ENCODE measurements at regions not wholly inside any gene's neighbourhood (a gene's known extent, or its start where the extent isn't known, plus 50 kb on each side); places are given as distances from the start of the nearest gene placed in this dataset.

DNA sequence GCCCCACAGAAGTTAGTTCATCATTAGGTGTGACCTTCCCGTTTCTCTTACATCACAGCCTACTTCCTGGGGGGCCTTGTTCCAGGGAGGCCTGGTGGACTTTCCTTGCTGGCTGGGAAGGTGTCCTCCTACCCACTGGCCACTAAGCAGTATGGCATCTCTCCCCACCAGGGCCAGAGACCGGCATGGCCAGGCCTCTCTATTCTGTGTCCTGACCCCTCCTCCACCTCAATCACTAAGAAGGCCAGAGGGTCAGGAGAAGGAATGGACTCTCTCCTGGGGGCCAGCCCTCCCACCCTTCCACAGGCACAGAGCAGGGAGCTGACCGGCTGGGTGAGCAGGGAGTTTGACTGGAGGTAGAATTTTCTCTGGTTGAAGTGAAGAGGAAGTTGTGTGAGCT lies 81.9 kb downstream of the PJA1 start:
- DNase-seq = no peak

DNA sequence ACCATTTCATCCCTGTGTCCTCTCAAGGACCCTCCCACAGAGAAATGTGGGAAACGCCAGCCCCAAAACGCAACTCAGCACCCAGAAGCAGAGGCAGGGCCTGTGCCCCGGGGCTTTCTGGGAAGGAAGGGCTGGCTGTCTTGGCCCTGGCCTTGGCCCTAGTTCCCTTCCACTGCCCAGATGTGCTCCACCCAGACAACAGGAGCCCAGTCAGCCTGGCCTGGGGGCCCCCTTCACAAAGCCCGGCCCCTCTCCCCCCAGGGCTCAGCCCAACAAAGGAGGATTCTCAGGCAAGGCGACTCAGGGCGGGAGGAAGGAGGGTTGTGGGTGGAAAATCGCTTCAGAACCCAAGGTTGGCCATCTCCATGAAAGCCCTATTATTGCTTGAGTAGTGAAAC lies 82.5 kb downstream of the PJA1 start:
- DNase-seq = no peak

DNA sequence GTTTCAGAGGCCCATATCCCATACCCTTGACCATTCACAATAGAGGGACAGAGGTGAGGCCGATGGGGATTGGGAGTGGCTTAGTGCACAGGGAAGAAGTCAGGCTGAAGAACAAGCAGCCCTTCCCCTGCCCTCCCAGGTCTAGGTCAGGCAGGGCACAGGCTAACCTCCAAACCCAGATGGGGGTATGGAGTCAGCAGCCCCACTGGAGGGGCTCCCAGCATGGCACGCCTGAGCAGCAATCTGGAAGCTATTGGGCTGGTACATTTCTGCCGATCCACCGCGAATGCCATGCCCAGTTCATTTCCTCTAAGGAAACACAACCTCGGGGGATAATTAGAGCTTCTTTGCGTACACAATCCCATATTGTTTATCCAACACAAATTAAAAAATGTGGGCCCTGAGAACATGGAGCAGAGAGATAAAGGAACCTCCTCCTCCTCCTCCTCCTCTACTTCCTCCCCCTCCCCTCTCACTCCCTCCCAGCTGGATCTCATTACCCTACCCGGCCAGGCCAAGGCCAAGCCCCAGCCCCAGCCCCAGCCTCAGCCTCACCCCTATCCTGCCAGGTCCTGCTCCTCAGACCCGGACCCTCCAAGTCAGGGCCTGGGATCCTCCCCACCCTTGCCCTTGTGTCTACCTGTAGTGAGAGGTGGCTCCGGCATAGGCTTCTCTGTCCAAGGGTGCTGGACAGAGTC lies 83.0 kb downstream of the PJA1 start:
- DNase-seq = no peak

DNA sequence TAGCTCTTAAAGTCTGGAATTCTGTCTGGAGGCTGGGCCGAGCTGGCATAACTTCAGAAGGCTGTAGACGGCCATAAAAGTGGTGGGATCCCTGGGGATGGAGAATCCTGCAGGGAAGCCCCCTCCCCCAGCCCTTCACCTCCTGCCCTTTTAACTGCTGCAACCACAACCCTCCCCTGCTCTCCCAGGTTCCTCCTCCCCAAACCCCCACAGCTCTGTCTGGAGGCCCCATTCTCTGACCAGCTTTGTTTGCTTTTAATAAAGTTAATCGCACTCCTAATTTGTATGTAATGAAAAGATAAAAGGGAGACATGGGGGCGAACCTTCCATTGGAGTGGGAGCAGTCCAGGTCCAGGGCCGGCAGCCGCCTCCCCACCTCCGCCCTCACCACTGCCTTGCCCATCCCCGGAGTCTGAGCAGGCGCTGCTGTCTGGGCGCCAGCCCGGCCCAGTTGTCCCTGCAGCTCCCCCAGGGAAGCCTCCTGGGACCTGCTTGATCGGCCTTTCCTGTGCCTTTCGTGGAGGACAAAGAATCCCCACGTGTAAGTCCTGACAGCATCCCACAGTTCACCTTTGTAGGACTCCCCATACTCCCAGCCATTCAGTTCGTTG lies 84.3 kb downstream of the PJA1 start:
- DNase-seq = no peak

DNA sequence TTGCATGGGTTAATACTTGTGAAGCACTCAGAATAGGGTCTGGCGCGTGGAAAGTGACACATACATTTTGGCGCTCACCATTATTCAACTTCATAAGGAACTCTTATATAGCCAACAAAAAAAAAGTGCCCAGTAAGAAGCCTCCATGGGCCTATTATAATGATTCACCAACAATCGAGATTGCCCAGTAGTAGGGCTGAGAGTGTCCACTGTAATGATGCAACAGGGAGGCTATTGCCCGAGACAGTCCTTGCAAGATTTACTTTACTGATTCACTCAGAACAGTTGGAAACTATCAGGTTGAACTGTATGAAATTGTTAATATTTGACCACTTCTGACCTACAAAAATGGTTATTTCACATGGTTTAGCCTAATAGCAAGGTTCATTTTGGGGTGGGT lies 86.0 kb downstream of the PJA1 start:
- no peak for DNase-seq

DNA sequence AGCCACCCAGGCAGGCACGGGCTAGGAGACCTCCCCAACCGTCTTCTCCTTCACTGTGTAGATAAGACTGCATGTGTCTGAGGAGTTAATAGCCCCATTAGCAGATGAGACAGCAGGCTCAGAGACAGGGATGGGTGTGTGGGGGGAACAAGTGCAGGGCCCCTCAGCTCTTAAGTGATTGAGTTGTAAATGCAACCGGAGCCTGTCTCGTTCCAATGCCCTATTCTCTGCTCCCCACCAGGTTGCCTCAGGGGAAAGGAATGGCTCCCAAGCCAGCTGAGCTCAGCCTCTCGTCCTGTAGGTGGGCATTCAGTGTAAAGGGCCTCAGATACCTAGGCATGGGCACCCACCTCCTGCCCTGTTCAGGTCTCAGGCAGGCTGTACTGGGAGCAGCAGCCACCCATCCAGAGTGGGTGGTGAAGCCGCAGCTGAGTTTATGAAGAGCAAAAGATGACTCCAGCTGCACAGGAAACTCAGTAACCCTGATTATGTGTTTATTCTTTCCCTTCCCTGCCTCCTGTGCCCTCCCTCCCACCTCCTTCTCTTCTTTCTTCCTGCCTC lies 87.3 kb downstream of the PJA1 start:
- DNase-seq = no peak

DNA sequence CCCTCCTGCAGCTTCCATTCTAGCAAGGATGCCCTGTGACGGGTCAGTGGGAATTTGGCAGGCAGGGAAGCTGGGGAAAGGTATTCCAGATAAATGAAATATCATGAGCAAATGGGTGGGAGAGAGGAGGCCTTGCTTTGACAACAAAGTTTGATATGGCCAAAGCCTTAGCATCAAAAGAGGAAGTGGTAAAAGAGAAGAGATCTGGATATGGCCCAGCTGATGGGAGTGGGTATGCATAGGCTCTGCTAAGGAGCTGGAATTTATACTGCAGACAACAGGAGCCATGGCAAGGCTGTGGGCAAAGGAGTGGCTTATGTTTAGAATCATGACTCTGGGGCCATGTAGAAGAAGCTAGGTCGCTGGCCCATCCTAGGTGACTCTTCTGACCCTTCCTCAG lies 89.2 kb downstream of the PJA1 start:
- DNase-seq = no peak

DNA sequence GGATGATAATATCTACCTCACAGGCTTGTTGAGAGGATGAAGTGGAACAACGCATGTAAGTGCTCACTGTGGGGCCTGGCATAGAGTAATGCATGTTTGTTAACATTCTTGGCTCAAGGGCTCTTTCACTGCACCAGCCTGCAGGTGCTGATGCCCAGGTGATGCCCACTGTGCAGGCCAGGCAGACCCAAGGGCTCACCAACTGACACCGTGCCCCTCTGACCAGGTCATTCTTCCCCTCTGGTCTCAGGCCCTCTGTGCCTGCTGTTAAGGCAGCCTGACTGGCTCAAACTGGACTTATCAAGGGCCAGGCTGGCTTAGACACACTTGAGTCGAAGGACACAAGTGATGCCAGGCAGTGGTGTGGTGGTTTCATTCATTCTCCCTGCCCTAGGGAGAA lies 90.5 kb downstream of the PJA1 start:
- DNase-seq = no peak

DNA sequence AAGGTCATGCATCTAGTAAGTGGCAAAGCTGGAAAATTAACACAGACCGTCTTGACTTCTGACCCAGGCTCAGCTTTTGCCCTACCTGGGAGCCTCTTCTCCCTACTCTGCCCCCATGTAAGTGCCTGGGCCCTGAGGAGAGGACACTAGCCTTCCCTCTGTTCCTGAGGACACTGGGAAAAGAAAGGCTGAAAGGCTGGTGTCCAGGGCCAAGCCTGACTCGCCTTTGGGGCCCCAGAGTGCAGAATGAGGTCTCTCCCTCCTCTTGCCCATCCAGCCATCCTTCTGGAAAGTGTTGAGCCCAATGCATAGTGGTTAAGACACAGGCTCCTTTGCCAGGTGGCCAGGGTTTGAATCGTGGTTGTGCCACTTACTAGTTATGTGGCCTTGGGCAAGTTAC lies 91.5 kb downstream of the PJA1 start:
- no peak for DNase-seq

DNA sequence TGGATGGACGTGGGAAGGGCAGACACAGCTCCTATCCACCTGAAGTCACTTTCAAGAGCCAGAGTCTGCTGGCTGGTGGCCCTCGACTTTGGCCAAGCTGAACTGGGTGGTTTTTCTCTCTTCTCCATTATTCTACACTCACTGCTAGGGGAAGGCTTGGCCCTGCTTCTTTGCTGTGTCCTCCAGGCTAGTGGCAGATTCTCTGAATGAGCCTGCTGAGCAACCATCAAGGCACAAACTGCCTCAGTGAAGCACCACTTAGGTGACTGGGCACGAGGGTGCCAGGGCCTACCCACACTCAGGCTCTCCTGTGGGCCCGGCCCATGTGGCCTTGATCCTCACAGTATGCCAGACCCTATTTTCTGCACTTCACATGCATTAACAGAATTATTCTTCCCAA lies 92.0 kb downstream of the PJA1 start:
- DNase-seq = no peak

DNA sequence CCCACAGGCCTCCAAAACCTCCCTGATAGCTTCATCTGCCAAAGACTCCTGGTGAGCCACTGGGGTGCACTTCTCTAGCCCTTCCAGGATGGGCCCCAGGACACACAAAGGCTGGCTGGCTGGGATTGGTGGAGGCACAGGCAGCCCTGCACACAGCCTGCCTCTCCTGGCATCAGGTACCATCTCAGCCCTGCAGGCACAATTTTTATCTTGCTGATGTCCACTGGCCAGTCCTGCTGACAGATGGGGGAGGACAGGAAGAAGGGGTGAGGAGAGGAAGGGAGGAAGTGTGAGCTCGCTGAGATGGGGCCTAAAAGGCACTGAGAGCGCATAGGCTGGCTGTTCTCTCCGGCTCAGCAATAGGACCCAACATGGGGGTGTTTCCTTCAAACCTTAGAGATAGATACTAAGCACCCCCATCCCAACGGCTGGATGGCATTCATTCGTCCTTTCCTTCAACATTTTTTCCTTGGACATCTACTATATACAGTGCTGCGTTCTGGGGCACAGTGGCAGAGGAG lies 92.7 kb downstream of the PJA1 start:
- DNase-seq = no peak

DNA sequence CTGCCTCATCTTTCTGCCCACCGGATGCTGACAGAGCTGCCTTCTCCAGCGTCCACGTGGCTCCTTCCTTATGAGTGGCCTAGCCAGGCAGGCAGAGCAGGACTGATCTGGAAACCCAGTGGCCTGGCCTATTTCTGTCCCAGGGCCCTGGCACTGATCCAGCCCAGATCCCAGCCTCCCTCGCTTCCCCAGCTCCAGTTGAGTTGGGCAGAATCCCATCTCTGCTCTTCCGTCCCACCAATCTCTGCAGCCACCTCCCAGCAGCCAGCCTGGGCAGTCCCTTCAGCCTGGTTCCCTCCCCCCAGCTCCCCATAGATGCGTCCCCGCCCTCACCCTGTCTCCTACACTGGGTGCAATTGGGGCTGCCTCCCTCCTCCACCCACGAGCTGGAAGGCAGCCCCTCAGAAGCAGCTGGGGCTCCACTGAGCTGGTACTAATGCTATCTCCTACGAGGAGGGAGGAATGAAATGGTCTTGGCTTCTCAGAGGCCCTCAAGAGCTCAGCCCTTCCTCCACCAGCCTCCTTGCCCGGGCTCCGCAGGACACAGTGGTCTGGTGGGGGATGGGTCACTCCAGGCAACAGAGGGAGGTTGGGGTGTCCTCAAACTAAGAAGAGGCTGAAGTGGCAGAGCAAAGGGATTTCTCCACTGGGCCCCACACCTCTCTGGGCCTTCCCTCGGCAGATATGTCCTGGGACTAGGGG lies 94.2 kb downstream of the PJA1 start:
- DNase-seq = no peak

DNA sequence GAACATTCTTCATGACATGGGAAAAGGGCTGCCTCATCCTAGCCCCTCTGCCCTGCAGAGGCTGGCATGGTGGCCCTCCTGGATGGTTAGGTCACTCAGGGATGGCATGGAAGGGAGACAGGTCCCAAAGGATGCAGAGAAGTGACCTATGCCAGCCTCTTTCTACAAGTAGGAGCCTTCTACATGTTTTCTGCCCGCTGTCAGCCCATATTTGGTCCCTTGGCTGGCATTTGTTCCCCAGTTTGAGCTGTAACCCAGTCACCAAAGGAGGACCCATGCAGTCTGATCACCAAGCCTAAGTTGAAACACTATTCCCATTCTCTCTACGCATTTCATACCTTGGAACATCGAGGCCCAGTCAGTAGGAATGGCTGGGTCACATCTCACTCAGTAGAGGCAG lies 95.4 kb downstream of the PJA1 start:
- DNase-seq = no peak

DNA sequence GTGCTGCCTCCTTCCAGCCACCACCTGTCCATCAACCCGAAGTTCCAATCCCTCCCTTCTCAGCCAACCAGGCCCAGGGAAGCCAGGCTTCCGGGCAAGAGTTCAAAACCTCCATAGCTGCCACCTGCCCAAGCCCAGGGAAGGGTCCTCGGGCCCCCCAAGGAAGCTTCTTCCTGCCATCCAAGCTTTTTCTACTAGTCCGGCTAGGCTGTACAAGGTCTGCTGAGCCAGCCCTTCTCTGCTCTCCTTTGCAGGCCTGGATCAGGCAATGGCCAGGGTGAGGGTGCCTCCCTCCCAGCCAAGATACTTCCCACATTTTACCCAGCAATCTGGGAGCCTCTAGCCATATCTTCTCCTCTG lies 96.2 kb downstream of the PJA1 start:
- DNase-seq = no peak

DNA sequence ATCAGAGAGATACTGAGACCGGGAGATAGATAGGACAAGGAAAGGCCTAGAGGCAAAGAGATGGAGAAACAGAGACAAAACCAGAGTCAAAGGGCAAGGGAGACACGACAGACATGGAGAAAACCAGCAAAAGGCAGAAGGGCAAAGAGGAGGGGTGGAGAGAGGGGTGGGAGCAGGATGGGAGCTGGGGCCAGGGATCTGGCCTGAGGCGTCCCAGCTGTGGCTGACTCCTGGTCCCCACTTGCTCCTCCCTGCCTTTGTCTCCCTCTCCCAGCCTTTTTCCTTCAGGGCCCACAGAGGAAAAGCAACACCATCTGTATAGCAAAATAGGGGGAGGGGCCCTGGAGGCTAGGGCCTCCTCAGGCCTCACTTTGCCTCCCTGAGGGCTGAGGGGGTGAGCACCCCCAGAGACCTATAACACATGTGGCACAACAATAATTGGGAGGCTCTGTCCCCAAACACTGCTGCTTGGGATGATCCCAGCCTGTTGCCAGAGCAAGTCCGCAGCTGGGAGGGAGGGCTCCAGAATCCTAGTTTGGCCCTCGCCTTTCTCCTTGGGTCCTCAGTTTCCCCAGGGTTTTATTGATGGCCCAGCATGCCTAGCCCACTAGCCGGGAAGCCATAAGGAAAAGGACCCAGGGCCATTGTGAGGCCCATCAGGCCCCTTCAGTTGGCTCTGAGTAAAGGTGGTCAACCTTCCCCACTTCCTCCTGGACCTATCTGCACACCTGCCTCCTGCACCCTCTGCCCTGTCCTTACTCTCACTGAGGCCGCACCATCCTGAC lies 96.8 kb downstream of the PJA1 start:
- no peak for DNase-seq

DNA sequence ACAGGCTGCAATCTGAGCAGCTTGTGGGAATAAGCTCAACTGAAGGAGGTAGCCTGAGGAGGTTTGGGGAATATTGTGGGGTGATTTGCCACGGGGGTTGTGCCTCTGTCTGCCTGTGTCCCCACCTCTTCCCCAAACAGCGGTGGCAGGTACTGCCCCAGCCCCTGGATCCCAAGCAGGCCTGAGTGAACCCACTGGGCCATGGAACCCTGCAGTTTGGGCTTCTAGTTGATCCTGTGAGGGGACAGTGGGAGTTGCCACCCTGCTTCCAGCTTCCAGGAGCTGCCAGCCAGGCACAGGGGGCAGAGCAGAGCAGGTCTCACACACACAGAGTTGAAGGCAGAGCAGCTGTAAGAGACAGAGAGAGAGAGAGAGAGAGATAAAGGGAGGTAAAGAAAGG lies 97.4 kb downstream of the PJA1 start:
- DNase-seq = no peak

DNA sequence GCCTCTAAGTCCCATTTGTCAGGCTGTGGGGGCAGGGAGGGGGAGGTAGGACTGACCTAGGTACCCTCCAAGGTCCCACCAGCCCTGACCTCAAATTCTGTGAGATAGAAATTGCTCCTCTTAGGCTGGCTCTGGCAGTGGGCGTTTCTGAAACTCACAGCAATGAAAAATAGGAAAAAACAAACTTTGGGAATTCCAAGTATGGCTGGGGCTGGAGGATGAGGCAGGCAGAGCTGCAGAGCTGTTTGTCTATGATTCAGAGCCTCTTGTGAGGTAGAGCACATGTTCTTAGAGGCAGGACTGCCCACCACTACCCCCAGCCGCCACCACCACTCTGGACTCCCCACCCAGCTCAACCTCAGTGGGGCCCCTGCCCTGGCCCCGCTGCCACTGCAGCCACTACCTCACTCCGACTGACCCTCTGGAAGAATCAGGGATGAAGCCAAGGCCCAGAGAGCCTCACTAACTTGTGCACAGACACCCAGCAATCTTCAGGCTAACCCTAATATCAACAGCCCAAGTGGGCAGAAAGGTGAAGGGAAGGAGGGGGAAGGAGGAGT lies 98.2 kb downstream of the PJA1 start:
- DNase-seq = no peak

DNA sequence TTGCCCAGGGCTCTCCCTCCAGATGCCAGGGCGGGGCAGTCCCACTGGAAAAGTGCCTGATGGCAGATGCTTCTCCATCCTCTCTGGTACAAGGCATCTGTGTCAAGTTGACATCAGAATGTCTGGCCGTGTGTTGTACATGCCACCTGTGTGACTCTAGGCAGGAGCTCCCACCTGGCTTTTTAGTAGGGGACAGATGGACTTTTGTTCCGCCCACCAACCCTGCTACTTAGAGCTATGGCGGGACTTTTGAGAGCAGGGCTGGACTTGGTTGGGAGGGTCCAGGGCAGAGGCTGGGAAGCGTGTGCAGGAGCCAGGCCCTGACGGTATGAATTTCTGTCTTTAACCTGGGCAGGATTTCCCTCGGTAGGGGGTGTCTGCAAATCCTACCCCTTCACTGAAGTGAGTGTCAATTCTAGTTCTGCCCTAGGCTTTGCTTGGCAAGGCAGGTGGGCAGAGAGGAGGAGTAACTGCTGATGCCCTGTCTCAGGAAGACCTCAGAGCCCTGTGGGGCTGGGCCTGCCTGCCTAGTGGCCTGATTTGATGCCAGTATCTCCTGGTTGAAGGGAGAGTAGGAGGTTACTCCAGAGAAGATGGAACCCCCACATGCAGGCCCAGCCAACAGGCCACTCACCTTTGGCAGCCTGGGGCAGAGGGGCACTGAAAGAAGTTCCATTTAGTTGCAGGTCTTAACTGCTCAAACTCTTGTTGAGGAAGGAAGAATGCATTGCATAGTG lies 99.1 kb downstream of the PJA1 start:
- no peak for DNase-seq

DNA sequence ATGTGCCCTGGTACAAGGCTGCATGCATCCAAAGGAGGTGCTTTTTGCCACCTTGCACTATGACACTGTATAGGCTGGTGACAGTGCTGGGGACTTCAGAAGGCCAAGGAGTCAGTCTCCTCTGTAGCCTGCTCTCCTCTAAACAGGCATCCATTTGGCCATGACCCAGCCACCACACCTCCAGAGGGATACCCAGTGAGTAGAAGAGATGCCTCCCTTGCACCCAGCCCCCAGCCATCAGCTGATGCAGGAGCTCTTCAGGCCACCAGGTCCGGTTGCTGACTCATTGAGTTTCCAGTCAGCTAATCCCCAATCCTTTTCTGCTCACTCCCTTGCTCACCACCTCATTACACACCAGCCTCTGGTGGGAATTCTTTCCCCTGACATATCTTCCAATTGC lies 99.8 kb downstream of the PJA1 start:
- DNase-seq = no peak

DNA sequence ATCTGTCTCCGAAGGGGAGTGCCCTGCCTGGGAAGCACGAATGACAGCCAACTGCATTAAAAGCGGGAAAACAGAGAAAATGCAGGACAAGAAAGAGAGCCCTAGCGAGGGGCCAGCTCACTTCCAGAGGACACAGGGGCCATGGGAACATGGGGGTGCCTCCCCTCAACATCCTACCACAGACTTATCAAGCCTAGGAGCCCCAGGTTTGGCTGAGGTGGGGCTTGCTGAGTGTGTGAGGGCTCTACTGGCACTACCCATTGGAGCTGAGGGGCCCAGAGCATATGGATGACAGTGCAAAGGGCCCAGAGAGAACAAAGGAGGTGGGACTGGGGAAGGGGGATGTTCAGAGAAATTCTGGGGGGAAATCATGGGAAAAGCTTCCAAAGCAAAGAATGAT lies 101.8 kb downstream of the PJA1 start:
- no peak for DNase-seq

DNA sequence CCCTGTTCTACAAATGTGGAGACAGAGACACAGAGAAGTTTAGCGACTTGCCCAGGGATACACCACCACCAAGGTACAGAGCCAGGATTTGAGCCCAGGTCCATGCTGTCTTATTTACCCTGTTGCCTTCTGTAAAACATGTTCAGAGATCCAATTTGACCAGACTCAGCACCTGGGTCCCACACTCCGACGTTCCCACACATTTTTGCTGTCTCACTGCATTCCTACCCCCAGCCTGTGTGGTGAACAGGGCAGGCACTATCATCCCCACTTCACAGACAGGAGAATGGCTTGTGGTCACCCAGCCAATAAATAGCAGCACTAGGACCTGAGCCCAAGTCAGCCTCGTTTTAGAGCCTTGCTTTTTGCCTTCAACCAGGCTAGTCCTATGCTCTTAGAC lies 102.8 kb downstream of the PJA1 start:
- DNase-seq = no peak

All from NCI-H1436 treated with DMSO at 0.1 percent for 48 hours (cell line).